Gastrocnemius medialis (tissue), 4 donors: ENCODE measurements at regions not wholly inside any gene's neighbourhood (a gene's known extent, or its start where the extent isn't known, plus 50 kb on each side); places are given as distances from the start of the nearest gene placed in this dataset.

Experiments
- ATAC-seq, 2 donors: fragments of 150-250 bp; one replicate each; pipeline ENCODE4 v1.9.1; 2016
- DNase-seq, 2 donors: peaks; one replicate each; pipeline ENCODE4 v3.0.0-alpha.2; 2019
- H3K27ac ChIP-seq, 4 donors: fragments of 200-600 bp; sonication (generic); 1 replicate in 1 of 4; 2 replicates in 3 of 4; pipeline ENCODE4 v1.5.1; 2016 to 2018; ENCODE audit warnings: mild to moderate bottlenecking in 2 of 4, moderate library complexity in 1 of 4
- H3K27me3 ChIP-seq, 3 donors: fragments of 200-600 bp; sonication (generic) in 2 of 3; 1 replicate in 1 of 3; 2 replicates in 2 of 3; pipeline versions ENCODE4 v1.5.1 to v1.6.0; 2016 to 2019; ENCODE audit warnings: mild to moderate bottlenecking in 1 of 3, moderate library complexity in 1 of 3
- H3K36me3 ChIP-seq, 2 donors: fragments of 200-600 bp; sonication (generic) in 1 of 2; one replicate each; pipeline ENCODE4 v1.5.1; 2017 to 2018
- H3K4me1 ChIP-seq, 2 donors: fragments of 200-600 bp; sonication (generic) in 1 of 2; one replicate each; pipeline ENCODE4 v1.5.1; 2016 to 2017; ENCODE audit warnings: mild to moderate bottlenecking in 2 of 2
- H3K4me3 ChIP-seq, 4 donors: fragments of 200-600 bp; sonication (generic) in 3 of 4; 1 replicate in 1 of 4; 2 replicates in 3 of 4; pipeline ENCODE4 v1.5.1; 2016 to 2019; ENCODE audit warnings: mild to moderate bottlenecking in 2 of 4
- H3K9me3 ChIP-seq, 3 donors: fragments of 200-600 bp; sonication (generic) in 2 of 3; 1 replicate in 1 of 3; 2 replicates in 2 of 3; pipeline ENCODE4 v1.5.1; 2016 to 2019
- POLR2A ChIP-seq, 2 donors: fragments of 450-650 bp; IDR thresholded peaks; one replicate each; pipeline ENCODE4 v1.6.1; 2017; ENCODE audit warnings: antibody characterized with exemption in 2 of 2, mild to moderate bottlenecking in 2 of 2, moderate library complexity in 2 of 2
- in situ Hi-C, 4 donors: fragments of 200-750 bp; cut with MboI; loops; one replicate each; pipeline versions ENCODE4 v1.15.0 to v1.8.0; 2017; ENCODE audit warnings: low sequenced_read_pairs in 4 of 4
- intact Hi-C: fragments of 100-400 bp; cut with DNase I; formaldehyde crosslinking; loops from one replicate; pipeline ENCODE4 v1.15.1; 2023; ENCODE audit warnings: low total_unique reads
- TF ChIP-seq, protein P1 (sequence below), 5 experiments: fragments of 450-650 bp in 3 of 5; fragments of 200-600 bp in 2 of 5; sonication (generic) in 2 of 5; IDR thresholded peaks in 4 of 5; conservative IDR thresholded peaks in 1 of 5; 1 replicate in 4 of 5; 2 replicates in 1 of 5; pipeline ENCODE4 v1.5.1; 2016 to 2019; ENCODE audit warnings: antibody characterized with exemption in 5 of 5, mild to moderate bottlenecking in 3 of 5, moderate library complexity in 3 of 5

DNA sequence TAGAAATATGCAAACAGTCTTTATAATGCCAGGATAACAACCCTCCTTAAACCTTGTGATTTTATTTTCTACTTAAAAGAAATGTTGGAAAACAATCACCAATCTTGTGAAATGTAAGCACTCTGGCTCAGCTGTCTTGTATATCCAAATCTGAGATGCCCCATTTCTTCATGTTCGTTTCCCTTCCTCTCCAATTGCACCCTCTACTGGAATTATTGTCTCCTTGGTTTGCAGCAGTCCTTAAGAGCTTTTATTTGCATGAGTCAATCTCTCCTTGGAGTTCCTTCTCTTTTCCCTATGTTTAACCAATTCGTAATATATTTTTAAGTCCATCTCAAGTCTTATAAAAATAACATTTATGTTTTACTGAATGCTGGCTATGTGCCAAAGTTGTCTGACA, 362.0 kb upstream of the CDH10 start:
- no peak for ATAC-seq
- TF ChIP-seq, protein P1, sequence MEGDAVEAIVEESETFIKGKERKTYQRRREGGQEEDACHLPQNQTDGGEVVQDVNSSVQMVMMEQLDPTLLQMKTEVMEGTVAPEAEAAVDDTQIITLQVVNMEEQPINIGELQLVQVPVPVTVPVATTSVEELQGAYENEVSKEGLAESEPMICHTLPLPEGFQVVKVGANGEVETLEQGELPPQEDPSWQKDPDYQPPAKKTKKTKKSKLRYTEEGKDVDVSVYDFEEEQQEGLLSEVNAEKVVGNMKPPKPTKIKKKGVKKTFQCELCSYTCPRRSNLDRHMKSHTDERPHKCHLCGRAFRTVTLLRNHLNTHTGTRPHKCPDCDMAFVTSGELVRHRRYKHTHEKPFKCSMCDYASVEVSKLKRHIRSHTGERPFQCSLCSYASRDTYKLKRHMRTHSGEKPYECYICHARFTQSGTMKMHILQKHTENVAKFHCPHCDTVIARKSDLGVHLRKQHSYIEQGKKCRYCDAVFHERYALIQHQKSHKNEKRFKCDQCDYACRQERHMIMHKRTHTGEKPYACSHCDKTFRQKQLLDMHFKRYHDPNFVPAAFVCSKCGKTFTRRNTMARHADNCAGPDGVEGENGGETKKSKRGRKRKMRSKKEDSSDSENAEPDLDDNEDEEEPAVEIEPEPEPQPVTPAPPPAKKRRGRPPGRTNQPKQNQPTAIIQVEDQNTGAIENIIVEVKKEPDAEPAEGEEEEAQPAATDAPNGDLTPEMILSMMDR (IDR thresholded peaks at IDR 0.05 in 4 of 5, conservative IDR thresholded peaks at IDR 0.05 in 1 of 5), result no peak
- TF ChIP-seq POLR2A (IDR thresholded peaks at IDR 0.05), result no peak
- in situ Hi-C loops, result no loop called here

DNA sequence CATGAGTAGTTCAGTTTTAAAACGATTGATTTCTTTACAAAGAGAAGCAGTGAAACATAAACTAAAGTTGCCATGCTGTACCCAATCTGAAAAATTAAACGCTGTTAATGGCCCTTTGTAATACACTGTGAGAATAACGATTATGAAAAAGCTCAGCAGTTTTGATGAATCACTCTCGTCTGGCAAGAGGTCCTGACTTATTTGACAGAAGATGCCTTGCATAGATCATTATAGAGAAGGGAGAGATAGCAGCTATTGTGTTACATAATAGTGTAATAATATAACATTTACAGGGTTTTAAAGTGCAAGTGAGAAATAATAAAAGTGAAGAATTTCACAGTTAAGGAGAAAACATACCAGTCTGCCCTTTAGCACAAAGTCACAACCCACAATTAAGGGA, 361.5 kb upstream of the CDH10 start:
- in situ Hi-C loops (no loop called here), intact Hi-C loops (no loop called here)
- no peak for DNase-seq
- Histone ChIP-seq H3K27me3 (no peaks in the 10 kb centered on the region), H3K27ac (no peak overlapping the region), H3K4me3 (no peak overlapping the region), H3K9me3 (no peaks in the 10 kb centered on the region), H3K36me3 (no peaks in the 10 kb centered on the region), H3K4me1 (no peaks in the 10 kb centered on the region)
- no peak for TF ChIP-seq POLR2A (IDR thresholded peaks at IDR 0.05)
- TF ChIP-seq, protein P1 (IDR thresholded peaks at IDR 0.05 in 4 of 5, conservative IDR thresholded peaks at IDR 0.05 in 1 of 5), result no peak
- no peak for ATAC-seq

More for the DNA sequence above, 362.0 kb upstream of the CDH10 start:
- H3K4me3 ChIP-seq, result no peak overlapping the region
- DNase-seq, result no peak
- H3K27me3 ChIP-seq, result no peaks in the 10 kb centered on the region
- no peak overlapping the region for H3K27ac ChIP-seq
- H3K36me3 ChIP-seq, result no peaks in the 10 kb centered on the region
- H3K4me1 ChIP-seq, result no peaks in the 10 kb centered on the region
- no peaks in the 10 kb centered on the region for H3K9me3 ChIP-seq
- intact Hi-C loops, result no loop called here

DNA sequence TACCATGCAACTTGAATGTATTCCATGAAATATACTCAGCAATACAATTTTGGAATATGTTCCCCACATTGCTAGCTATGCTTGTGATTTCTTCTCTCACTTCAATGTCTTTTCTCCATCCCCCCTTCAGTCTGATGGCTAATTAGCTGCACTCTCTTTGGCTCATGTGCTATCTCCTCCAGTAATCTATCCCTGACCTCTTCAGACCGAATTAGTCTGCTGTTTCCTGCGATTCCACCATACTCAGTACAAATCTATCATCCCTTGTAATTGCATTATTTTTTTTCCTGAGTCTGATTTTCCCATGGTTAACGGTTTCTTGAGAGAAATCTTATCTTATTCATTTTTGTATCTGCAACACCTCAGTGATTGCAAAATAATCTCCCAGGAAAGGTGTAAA, 360.7 kb upstream of the CDH10 start:
- H3K36me3 ChIP-seq, result no peaks in the 10 kb centered on the region
- in situ Hi-C loops, result no loop called here
- intact Hi-C loops, result no loop called here

DNA sequence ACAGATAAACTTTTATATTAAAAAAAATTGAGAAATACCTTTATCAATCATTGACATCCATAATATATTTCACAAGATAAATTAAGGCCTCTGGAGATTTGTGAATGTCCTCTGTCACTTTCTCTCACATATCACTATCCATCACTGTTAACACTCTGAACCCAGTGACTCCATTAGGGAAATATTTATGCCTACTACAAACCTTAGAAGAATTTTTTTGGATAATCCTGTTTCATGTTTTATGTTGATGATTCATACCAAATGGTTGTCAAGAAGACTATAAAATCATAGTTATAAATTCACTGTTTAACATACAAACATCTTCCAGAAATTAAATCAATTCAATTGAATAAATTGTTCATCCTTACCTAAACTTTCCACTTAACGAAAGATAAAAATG, 357.6 kb upstream of the CDH10 start:
- Histone ChIP-seq H3K9me3 (no peaks in the 10 kb centered on the region), H3K27me3 (no peaks in the 10 kb centered on the region), H3K4me1 (no peaks in the 10 kb centered on the region), H3K36me3 (no peaks in the 10 kb centered on the region), H3K4me3 (no peak overlapping the region), H3K27ac (no peak overlapping the region)
- ATAC-seq, result no peak
- TF ChIP-seq, protein P1 (IDR thresholded peaks at IDR 0.05 in 4 of 5, conservative IDR thresholded peaks at IDR 0.05 in 1 of 5), result no peak
- TF ChIP-seq POLR2A (IDR thresholded peaks at IDR 0.05), result no peak
- no peak for DNase-seq
- in situ Hi-C loops (no loop called here), intact Hi-C loops (no loop called here)

More for the DNA sequence above, 360.7 kb upstream of the CDH10 start:
- H3K4me3 ChIP-seq, result no peak overlapping the region
- H3K9me3 ChIP-seq, result no peaks in the 10 kb centered on the region
- H3K4me1 ChIP-seq, result no peaks in the 10 kb centered on the region
- TF ChIP-seq, protein P1 (IDR thresholded peaks at IDR 0.05 in 4 of 5, conservative IDR thresholded peaks at IDR 0.05 in 1 of 5), result no peak
- TF ChIP-seq POLR2A (IDR thresholded peaks at IDR 0.05), result no peak
- H3K27ac ChIP-seq, result no peak overlapping the region
- ATAC-seq, result no peak
- no peaks in the 10 kb centered on the region for H3K27me3 ChIP-seq
- no peak for DNase-seq

DNA sequence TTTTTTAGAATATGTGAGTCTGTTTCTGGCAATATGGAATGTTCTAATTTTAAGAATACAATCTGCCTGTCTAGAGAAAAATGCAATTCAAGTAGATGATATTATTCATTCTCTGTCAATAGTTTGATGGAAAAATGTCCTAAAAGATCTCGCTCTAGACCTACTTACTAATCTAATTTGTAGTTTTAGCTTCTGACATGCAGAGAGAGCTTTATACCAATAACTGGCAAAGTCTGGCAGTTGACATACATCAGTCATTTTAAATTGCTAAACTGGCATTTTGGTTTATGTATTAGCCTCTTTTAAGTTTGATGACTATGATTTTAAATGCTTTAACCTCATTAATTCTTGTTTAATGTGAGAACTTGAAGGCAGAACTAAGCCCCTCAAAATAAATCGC, 355.0 kb upstream of the CDH10 start:
- H3K9me3 ChIP-seq, result peaks cover 0 to 6% (median 0%) of the 10 kb centered on the region in 3 donors
- DNase-seq (no peak), ATAC-seq (no peak)
- no peaks in the 10 kb centered on the region for H3K4me1 ChIP-seq
- in situ Hi-C loops (no loop called here), intact Hi-C loops (no loop called here)
- TF ChIP-seq, protein P1 (IDR thresholded peaks at IDR 0.05 in 4 of 5, conservative IDR thresholded peaks at IDR 0.05 in 1 of 5), result no peak
- H3K27me3 ChIP-seq, result no peaks in the 10 kb centered on the region
- no peaks in the 10 kb centered on the region for H3K36me3 ChIP-seq
- no peak overlapping the region for H3K4me3 ChIP-seq
- H3K27ac ChIP-seq, result no peak overlapping the region
